HG02588 (cell line): ENCODE measurements at regions not wholly inside any gene's neighbourhood (a gene's known extent, or its start where the extent isn't known, plus 50 kb on each side); places are given as distances from the start of the nearest gene placed in this dataset.
"Not testable (repeated sequence)": the region's sequence is repeated elsewhere in the genome, so short reads cannot be mapped to it uniquely, and the experiment has no call there.

ENCODE experiments used
- ATAC-seq: cut with Tn5 transposase; IDR thresholded peaks from one replicate; pipeline ENCODE4 v1.9.1; 2021; ENCODE audit warnings: mild to moderate bottlenecking, moderate library complexity; ENCODE audit not compliant: unreplicated experiment

GRCh38 chr2:20130821-20131645, 79.6 kb upstream of the LAPTM4A start:
- ATAC-seq = no peak

GRCh38 chr2:20130160-20130560, 78.7 kb upstream of the LAPTM4A start:
- no peak for ATAC-seq

- ATAC-seq = no peak
These were observed 78.1 kb upstream of the LAPTM4A start for GRCh38 chr2:20129331-20130159.

- no peak for ATAC-seq
These were observed 77.3 kb upstream of the LAPTM4A start for GRCh38 chr2:20128506-20129330.

GRCh38 chr2:20126469-20126868, 75.0 kb upstream of the LAPTM4A start:
- no peak for ATAC-seq

GRCh38 chr2:20126040-20126439, 74.6 kb upstream of the LAPTM4A start:
- ATAC-seq = no peak

- ATAC-seq = no peak
These were observed 74.2 kb upstream of the LAPTM4A start for GRCh38 chr2:20125616-20126015.

GRCh38 chr2:20125164-20125563, 73.7 kb upstream of the LAPTM4A start:
- ATAC-seq = no peak

GRCh38 chr2:20123871-20124594, 72.6 kb upstream of the LAPTM4A start:
- no peak for ATAC-seq

- no peak for ATAC-seq
These were observed 71.4 kb upstream of the LAPTM4A start for GRCh38 chr2:20122864-20123263.

- ATAC-seq = no peak
These were observed 69.4 kb upstream of the LAPTM4A start for GRCh38 chr2:20120569-20121416.

GRCh38 chr2:20118051-20118450, 66.6 kb upstream of the LAPTM4A start:
- no peak for ATAC-seq

- no peak for ATAC-seq
These were observed 64.5 kb upstream of the LAPTM4A start for GRCh38 chr2:20115902-20116301.

- ATAC-seq = no peak
These were observed 63.9 kb upstream of the LAPTM4A start for GRCh38 chr2:20115374-20115773.

- no peak for ATAC-seq
These were observed 62.8 kb upstream of the LAPTM4A start for GRCh38 chr2:20113986-20114938.

- no peak for ATAC-seq
These were observed 61.8 kb upstream of the LAPTM4A start for GRCh38 chr2:20113004-20113796.

GRCh38 chr2:20112361-20112760, 60.9 kb upstream of the LAPTM4A start:
- not testable (repeated sequence) for ATAC-seq
